Fibroblast of pulmonary artery (primary cell): ENCODE measurements at regions not wholly inside any gene's neighbourhood (a gene's known extent, or its start where the extent isn't known, plus 50 kb on each side); places are given as distances from the start of the nearest gene placed in this dataset.

ENCODE experiments used
- DNase-seq: peaks from one replicate; pipeline ENCODE4 v3.0.0-alpha.2; 2010; ENCODE audit warnings: low read depth
- H3K4me3 ChIP-seq: replicated peaks from 2 replicates; pipeline ENCODE4 v1.5.1; 2011; ENCODE audit warnings: low read depth, mild to moderate bottlenecking, control low read depth, low read length, moderate library complexity
- CTCF ChIP-seq: IDR thresholded peaks from 2 replicates; pipeline ENCODE4 v1.5.1; 2011; ENCODE audit warnings: mild to moderate bottlenecking, control low read depth, low read length, inconsistent platforms; ENCODE audit errors: missing control alignments

GRCh38 chr11:69369210-69369825 is 75.4 kb downstream of the MYEOV start:
- no peak for TF ChIP-seq CTCF
- DNase-seq, result no peak
- no peak overlapping the region for H3K4me3 ChIP-seq

- H3K4me3 ChIP-seq, result no peak overlapping the region
- no peak for TF ChIP-seq CTCF
- DNase-seq, result no peak
Measured at GRCh38 chr11:69369945-69370344, 76.0 kb downstream of the MYEOV start.

- no peak overlapping the region for H3K4me3 ChIP-seq
- no peak for TF ChIP-seq CTCF
- no peak for DNase-seq
Measured at GRCh38 chr11:69370984-69371709, 77.2 kb downstream of the MYEOV start.

GRCh38 chr11:69371731-69372588 is 78.0 kb downstream of the MYEOV start:
- no peak for TF ChIP-seq CTCF
- DNase-seq, result no peak

GRCh38 chr11:69372589-69373250 is 78.8 kb downstream of the MYEOV start:
- no peak for DNase-seq
- TF ChIP-seq CTCF, result no peak
- H3K4me3 ChIP-seq, result no peak overlapping the region

More at GRCh38 chr11:69371731-69372588, 78.0 kb downstream of the MYEOV start:
- H3K4me3 ChIP-seq, result no peak overlapping the region

- no peak for DNase-seq
- H3K4me3 ChIP-seq, result no peak overlapping the region
- no peak for TF ChIP-seq CTCF
Measured at GRCh38 chr11:69373251-69373635, 79.3 kb downstream of the MYEOV start.
